ENCODE measurements at regions not wholly inside any gene's neighbourhood (a gene's known extent, or its start where the extent isn't known, plus 50 kb on each side); places are given as distances from the start of the nearest gene placed in this dataset.

DNA sequence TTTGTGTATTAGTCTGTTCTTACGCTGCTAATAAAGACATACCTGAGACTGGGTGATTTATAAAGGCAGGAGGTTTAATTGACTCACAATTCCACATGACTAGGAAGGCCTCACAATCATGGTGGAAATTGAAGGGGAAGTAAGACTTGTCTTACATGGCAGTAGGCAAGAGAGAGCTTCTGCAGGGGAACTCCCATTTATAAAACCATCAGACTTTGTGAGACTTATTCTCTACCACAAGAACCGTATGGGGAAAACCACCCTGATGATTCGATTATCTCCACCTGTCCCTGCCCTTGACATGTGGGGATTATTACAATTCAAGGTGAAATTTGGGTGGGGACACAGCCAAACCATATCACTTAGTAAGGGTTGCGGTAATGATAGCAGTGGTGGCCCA is 833.1 kb downstream of the FLRT2 start:
- TF ChIP-seq EZH2 (IDR thresholded peaks at IDR 0.05; ENCODE audit: borderline replicate concordance, low read depth, low read length, severe bottlenecking) (no peak), POLR2A (IDR thresholded peaks at IDR 0.05; ENCODE audit: low read depth, low read length) (no peak), MYC (IDR thresholded peaks at IDR 0.05; ENCODE audit: low read depth, low read length) (no peak), POLR2AphosphoS5 (IDR thresholded peaks at IDR 0.05; ENCODE audit: insufficient read depth, low read depth, low read length) (no peak), FOS (IDR thresholded peaks at IDR 0.05; ENCODE audit: borderline replicate concordance, insufficient read depth, low read length) (no peak), GATA2 (IDR thresholded peaks at IDR 0.05; ENCODE audit: insufficient read depth, insufficient read length, low read depth, low read length) (no peak)
- TF ChIP-seq, protein P1, sequence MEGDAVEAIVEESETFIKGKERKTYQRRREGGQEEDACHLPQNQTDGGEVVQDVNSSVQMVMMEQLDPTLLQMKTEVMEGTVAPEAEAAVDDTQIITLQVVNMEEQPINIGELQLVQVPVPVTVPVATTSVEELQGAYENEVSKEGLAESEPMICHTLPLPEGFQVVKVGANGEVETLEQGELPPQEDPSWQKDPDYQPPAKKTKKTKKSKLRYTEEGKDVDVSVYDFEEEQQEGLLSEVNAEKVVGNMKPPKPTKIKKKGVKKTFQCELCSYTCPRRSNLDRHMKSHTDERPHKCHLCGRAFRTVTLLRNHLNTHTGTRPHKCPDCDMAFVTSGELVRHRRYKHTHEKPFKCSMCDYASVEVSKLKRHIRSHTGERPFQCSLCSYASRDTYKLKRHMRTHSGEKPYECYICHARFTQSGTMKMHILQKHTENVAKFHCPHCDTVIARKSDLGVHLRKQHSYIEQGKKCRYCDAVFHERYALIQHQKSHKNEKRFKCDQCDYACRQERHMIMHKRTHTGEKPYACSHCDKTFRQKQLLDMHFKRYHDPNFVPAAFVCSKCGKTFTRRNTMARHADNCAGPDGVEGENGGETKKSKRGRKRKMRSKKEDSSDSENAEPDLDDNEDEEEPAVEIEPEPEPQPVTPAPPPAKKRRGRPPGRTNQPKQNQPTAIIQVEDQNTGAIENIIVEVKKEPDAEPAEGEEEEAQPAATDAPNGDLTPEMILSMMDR (IDR thresholded peaks at IDR 0.05; ENCODE audit: extremely low read depth in 1 of 2, insufficient read depth in 1 of 2, low read depth in 1 of 2, low read length in 2 of 2) = no peak
